ENCODE measurements at regions not wholly inside any gene's neighbourhood (a gene's known extent, or its start where the extent isn't known, plus 50 kb on each side); places are given as distances from the start of the nearest gene placed in this dataset.

- H3K9me3 ChIP-seq (ENCODE audit: severe bottlenecking), result no peaks in the 10 kb centered on the region
- no peak overlapping the region for H3K27ac ChIP-seq (ENCODE audit: poor library complexity, severe bottlenecking)
- no peak for TF ChIP-seq CTCF (IDR thresholded peaks at IDR 0.05; ENCODE audit: poor library complexity, severe bottlenecking)
- no peak overlapping the region for H3K4me3 ChIP-seq (ENCODE audit: severe bottlenecking)
- DNase-seq (ENCODE audit: low spot score) (no peak), ATAC-seq (ENCODE audit: low read depth) (no peak)
- no peaks in the 10 kb centered on the region for H3K36me3 ChIP-seq (ENCODE audit: low read depth)
- H3K4me1 ChIP-seq (ENCODE audit: insufficient read depth, poor library complexity, severe bottlenecking), result no peaks in the 10 kb centered on the region
- no peaks in the 10 kb centered on the region for H3K27me3 ChIP-seq (ENCODE audit: insufficient read depth, poor library complexity, severe bottlenecking)
These were observed 692.7 kb downstream of the SOCS6 start for GRCh38 chr18:70981400-70982140.

- Histone ChIP-seq H3K4me3 (ENCODE audit: severe bottlenecking) (no peak overlapping the region), H3K9me3 (ENCODE audit: severe bottlenecking) (no peaks in the 10 kb centered on the region), H3K36me3 (ENCODE audit: low read depth) (no peaks in the 10 kb centered on the region), H3K27me3 (ENCODE audit: insufficient read depth, poor library complexity, severe bottlenecking) (no peaks in the 10 kb centered on the region), H3K4me1 (ENCODE audit: insufficient read depth, poor library complexity, severe bottlenecking) (peaks cover 3% of the 10 kb centered on the region), H3K27ac (ENCODE audit: poor library complexity, severe bottlenecking) (no peak overlapping the region)
- no peak for ATAC-seq (ENCODE audit: low read depth)
- TF ChIP-seq CTCF (IDR thresholded peaks at IDR 0.05; ENCODE audit: poor library complexity, severe bottlenecking), result no peak
- no peak for DNase-seq (ENCODE audit: low spot score)
These were observed 684.8 kb downstream of the SOCS6 start for GRCh38 chr18:70973626-70974025.

GRCh38 chr18:70966419-70966818 lies 677.6 kb downstream of the SOCS6 start:
- Histone ChIP-seq H3K36me3 (ENCODE audit: low read depth) (no peaks in the 10 kb centered on the region), H3K9me3 (ENCODE audit: severe bottlenecking) (no peaks in the 10 kb centered on the region), H3K27me3 (ENCODE audit: insufficient read depth, poor library complexity, severe bottlenecking) (no peaks in the 10 kb centered on the region), H3K27ac (ENCODE audit: poor library complexity, severe bottlenecking) (no peak overlapping the region), H3K4me3 (ENCODE audit: severe bottlenecking) (no peak overlapping the region), H3K4me1 (ENCODE audit: insufficient read depth, poor library complexity, severe bottlenecking) (peaks cover 4% of the 10 kb centered on the region)
- ATAC-seq (ENCODE audit: low read depth) (no peak), DNase-seq (ENCODE audit: low spot score) (no peak)
- TF ChIP-seq CTCF (IDR thresholded peaks at IDR 0.05; ENCODE audit: poor library complexity, severe bottlenecking), result no peak

- Histone ChIP-seq H3K27me3 (ENCODE audit: insufficient read depth, poor library complexity, severe bottlenecking) (no peaks in the 10 kb centered on the region), H3K27ac (ENCODE audit: poor library complexity, severe bottlenecking) (no peak overlapping the region), H3K4me1 (ENCODE audit: insufficient read depth, poor library complexity, severe bottlenecking) (no peaks in the 10 kb centered on the region), H3K9me3 (ENCODE audit: severe bottlenecking) (no peaks in the 10 kb centered on the region), H3K36me3 (ENCODE audit: low read depth) (no peaks in the 10 kb centered on the region), H3K4me3 (ENCODE audit: severe bottlenecking) (no peak overlapping the region)
- no peak for TF ChIP-seq CTCF (IDR thresholded peaks at IDR 0.05; ENCODE audit: poor library complexity, severe bottlenecking)
- ATAC-seq (ENCODE audit: low read depth) (no peak), DNase-seq (ENCODE audit: low spot score) (no peak)
These were observed 673.1 kb downstream of the SOCS6 start for GRCh38 chr18:70961939-70962338.

GRCh38 chr18:70956554-70956953 lies 667.7 kb downstream of the SOCS6 start:
- TF ChIP-seq CTCF (IDR thresholded peaks at IDR 0.05; ENCODE audit: poor library complexity, severe bottlenecking), result no peak
- H3K4me1 ChIP-seq (ENCODE audit: insufficient read depth, poor library complexity, severe bottlenecking), result no peaks in the 10 kb centered on the region
- no peaks in the 10 kb centered on the region for H3K27me3 ChIP-seq (ENCODE audit: insufficient read depth, poor library complexity, severe bottlenecking)
- no peak overlapping the region for H3K27ac ChIP-seq (ENCODE audit: poor library complexity, severe bottlenecking)
- no peaks in the 10 kb centered on the region for H3K36me3 ChIP-seq (ENCODE audit: low read depth)
- ATAC-seq (ENCODE audit: low read depth) (no peak), DNase-seq (ENCODE audit: low spot score) (no peak)
- H3K9me3 ChIP-seq (ENCODE audit: severe bottlenecking), result no peaks in the 10 kb centered on the region
- no peak overlapping the region for H3K4me3 ChIP-seq (ENCODE audit: severe bottlenecking)
